Caco-2 (cell line): ENCODE measurements at regions not wholly inside any gene's neighbourhood (a gene's known extent, or its start where the extent isn't known, plus 50 kb on each side); places are given as distances from the start of the nearest gene placed in this dataset.

Experiments used
- BruUV-seq: library from RNA; stranded (reverse); fragments of 400-500 nt; replicated peaks from 2 replicates; lab custom pipeline; 2021; lab: Mats Ljungman, UMichigan
- CTCF ChIA-PET: fragments of 300-600 bp; sonication (Branson Sonifier 250); formaldehyde crosslinking; loops from one replicate; lab custom pipeline; 2022; ENCODE audit warnings: antibody characterized with exemption; lab: Charles Lee
- POLR2A ChIA-PET: fragments of 300-600 bp; sonication (Branson Sonifier 250); formaldehyde crosslinking; loops from one replicate; lab custom pipeline; 2022; ENCODE audit warnings: antibody characterized with exemption; lab: Charles Lee
- DNase-seq, 2 experiments: peaks; one replicate each; pipeline versions ENCODE4 v3.0.0 to v3.0.0-alpha.2; 2020 to 2022
- H3K27me3 ChIP-seq: replicated peaks from 2 replicates; pipeline ENCODE4 v1.6.0; 2011; ENCODE audit warnings: low read length; ENCODE audit not compliant: control insufficient read depth, insufficient read depth
- H3K36me3 ChIP-seq: 2 replicates; pipeline ENCODE4 v1.5.1; 2011; ENCODE audit warnings: low read length; ENCODE audit not compliant: control insufficient read depth, insufficient read depth
- H3K4me1 ChIP-seq: fragments of 250-450 bp; sonication (Bioruptor Pico); 2 replicates; pipeline ENCODE4 v1.5.1; 2020; ENCODE audit warnings: mild to moderate bottlenecking
- H3K4me3 ChIP-seq: 2 replicates; pipeline ENCODE4 v1.5.1; 2011; ENCODE audit warnings: low read depth, mild to moderate bottlenecking, control low read depth, low read length
- H3K9me3 ChIP-seq: fragments of 250-450 bp; sonication (Bioruptor Pico); 2 replicates; pipeline ENCODE4 v1.5.1; 2020; ENCODE audit warnings: mild to moderate bottlenecking, moderate library complexity
- H3K27ac Mint-ChIP-seq: one replicate; pipeline ENCODE4 v1.8.0; 2022; ENCODE audit warnings: mixed read lengths; ENCODE audit not compliant: unreplicated experiment
- H3K27me3 Mint-ChIP-seq: one replicate; pipeline ENCODE4 v1.8.0; 2022; ENCODE audit warnings: mixed read lengths; ENCODE audit not compliant: insufficient read depth, unreplicated experiment
- H3K36me3 Mint-ChIP-seq: one replicate; pipeline ENCODE4 v1.8.0; 2022; ENCODE audit warnings: mild to moderate bottlenecking, mixed read lengths; ENCODE audit not compliant: insufficient read depth, unreplicated experiment
- H3K4me1 Mint-ChIP-seq: one replicate; pipeline ENCODE4 v1.8.0; 2022; ENCODE audit warnings: low read depth, mixed read lengths; ENCODE audit not compliant: unreplicated experiment
- H3K4me3 Mint-ChIP-seq: one replicate; pipeline ENCODE4 v1.8.0; 2022; ENCODE audit warnings: mild to moderate bottlenecking, moderate library complexity, mixed read lengths; ENCODE audit not compliant: unreplicated experiment
- H3K9me3 Mint-ChIP-seq: one replicate; pipeline ENCODE4 v1.8.0; 2022; ENCODE audit warnings: mixed read lengths; ENCODE audit not compliant: unreplicated experiment
- intact Hi-C: fragments of 100-400 bp; cut with micrococcal nuclease; formaldehyde crosslinking; loops from one replicate; pipeline ENCODE4 v1.10.0; 2022; ENCODE audit not compliant: unreplicated experiment
- TF ChIP-seq, protein P1 (sequence below), 2 experiments: fragments of 200-600 bp in 1 of 2; IDR thresholded peaks; 1 replicate in 1 of 2; 2 replicates in 1 of 2; pipeline versions ENCODE4 v1.5.1 to v1.8.0; 2011 to 2022; ENCODE audit warnings: antibody characterized with exemption in 1 of 2, control low read depth in 1 of 2, inconsistent platforms in 1 of 2, low read depth in 1 of 2, low read length in 1 of 2, mild to moderate bottlenecking in 1 of 2, moderate library complexity in 1 of 2; ENCODE audit not compliant: insufficient read depth in 1 of 2, severe bottlenecking in 1 of 2, unreplicated experiment in 1 of 2

DNA sequence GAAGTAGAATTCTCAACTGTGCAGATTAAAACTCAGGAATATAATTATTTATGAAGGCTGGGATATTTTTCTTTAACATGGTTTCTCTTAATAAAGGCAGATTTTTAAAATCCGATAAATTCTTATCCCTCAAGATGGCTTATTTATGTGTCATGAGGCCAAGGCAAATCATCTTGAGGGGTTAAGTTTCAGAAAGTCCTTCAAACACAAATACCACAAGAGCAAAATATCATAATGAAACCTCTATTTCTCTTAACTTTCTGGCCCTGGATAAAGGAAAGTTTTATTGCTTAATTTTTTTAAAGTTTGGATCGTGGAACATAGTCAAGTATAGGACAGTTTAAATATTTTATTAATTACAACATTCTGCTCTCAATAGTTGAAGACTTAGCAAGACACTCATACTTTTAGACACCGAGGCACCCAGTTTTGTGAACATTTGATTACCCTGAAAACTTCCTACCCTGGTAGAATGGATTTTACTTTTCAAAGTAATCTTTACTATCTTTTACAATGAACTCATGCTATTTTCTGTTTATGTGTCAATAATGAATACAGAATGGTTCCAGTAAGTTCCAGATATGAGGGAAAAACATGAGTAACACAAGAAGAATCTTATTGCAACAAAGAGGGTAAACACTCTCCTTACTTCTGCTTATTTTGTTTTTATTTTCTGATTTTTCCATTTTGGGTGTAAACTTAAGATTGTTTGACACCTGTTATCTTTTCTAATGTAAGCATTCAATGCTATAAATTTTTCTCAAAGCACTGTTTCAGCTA is 200.7 kb upstream of the IL15 start:
- Histone ChIP-seq H3K27me3 (no peaks in the 10 kb centered on the region), H3K4me1 (no peaks in the 10 kb centered on the region), H3K9me3 (no peaks in the 10 kb centered on the region), H3K4me3 (no peak overlapping the region), H3K36me3 (no peaks in the 10 kb centered on the region)
- POLR2A ChIA-PET: no interaction called here
- TF ChIP-seq, protein P1, sequence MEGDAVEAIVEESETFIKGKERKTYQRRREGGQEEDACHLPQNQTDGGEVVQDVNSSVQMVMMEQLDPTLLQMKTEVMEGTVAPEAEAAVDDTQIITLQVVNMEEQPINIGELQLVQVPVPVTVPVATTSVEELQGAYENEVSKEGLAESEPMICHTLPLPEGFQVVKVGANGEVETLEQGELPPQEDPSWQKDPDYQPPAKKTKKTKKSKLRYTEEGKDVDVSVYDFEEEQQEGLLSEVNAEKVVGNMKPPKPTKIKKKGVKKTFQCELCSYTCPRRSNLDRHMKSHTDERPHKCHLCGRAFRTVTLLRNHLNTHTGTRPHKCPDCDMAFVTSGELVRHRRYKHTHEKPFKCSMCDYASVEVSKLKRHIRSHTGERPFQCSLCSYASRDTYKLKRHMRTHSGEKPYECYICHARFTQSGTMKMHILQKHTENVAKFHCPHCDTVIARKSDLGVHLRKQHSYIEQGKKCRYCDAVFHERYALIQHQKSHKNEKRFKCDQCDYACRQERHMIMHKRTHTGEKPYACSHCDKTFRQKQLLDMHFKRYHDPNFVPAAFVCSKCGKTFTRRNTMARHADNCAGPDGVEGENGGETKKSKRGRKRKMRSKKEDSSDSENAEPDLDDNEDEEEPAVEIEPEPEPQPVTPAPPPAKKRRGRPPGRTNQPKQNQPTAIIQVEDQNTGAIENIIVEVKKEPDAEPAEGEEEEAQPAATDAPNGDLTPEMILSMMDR (IDR thresholded peaks at IDR 0.05; ENCODE audit: insufficient read depth in 1 of 2, low read depth in 1 of 2, low read length in 1 of 2, severe bottlenecking in 1 of 2, unreplicated experiment in 1 of 2): no peak
- Mint-ChIP-seq H3K9me3 (no peaks in the 10 kb centered on the region), H3K4me1 (no peaks in the 10 kb centered on the region), H3K4me3 (no peak overlapping the region), H3K36me3 (no peaks in the 10 kb centered on the region), H3K27ac (no peak overlapping the region), H3K27me3 (peaks cover 6% of the 10 kb centered on the region)
- DNase-seq: no peak
- intact Hi-C loops: no loop called here
- CTCF ChIA-PET: no interaction called here
- no TSS peak for BruUV-seq

DNA sequence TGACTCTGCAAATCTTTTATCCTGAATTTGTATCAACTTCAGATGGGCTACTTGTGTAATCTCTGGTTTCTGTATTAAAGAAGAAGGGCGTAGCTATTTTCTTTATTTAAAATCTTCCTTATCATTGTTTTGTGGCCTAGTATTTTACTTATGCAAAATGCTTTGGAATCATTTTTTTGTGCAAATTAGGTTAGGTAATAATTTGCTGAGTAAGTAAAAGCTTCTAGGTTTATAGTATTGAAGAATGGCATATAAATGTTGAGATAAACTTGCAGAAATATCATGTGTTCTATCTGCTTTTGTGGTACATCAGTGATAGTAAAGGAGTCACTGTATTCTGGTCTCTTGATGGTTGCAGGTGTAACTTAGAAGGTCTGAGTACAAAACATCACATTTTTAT is 197.2 kb upstream of the IL15 start:
- CTCF ChIA-PET: no interaction called here
- Histone ChIP-seq H3K4me1 (no peaks in the 10 kb centered on the region), H3K4me3 (no peak overlapping the region), H3K9me3 (no peaks in the 10 kb centered on the region), H3K36me3 (no peaks in the 10 kb centered on the region), H3K27me3 (no peaks in the 10 kb centered on the region)
- H3K27me3 Mint-ChIP-seq: peaks cover 5% of the 10 kb centered on the region
- H3K4me1 Mint-ChIP-seq: no peaks in the 10 kb centered on the region
- H3K4me3 Mint-ChIP-seq: no peak overlapping the region
- H3K27ac Mint-ChIP-seq: no peak overlapping the region
- POLR2A ChIA-PET: no interaction called here
- H3K36me3 Mint-ChIP-seq: no peaks in the 10 kb centered on the region
- TF ChIP-seq, protein P1 (IDR thresholded peaks at IDR 0.05; ENCODE audit: insufficient read depth in 1 of 2, low read depth in 1 of 2, low read length in 1 of 2, severe bottlenecking in 1 of 2, unreplicated experiment in 1 of 2): no peak
- no peaks in the 10 kb centered on the region for H3K9me3 Mint-ChIP-seq
- no TSS peak for BruUV-seq
- no peak for DNase-seq
- intact Hi-C loops: no loop called here

DNA sequence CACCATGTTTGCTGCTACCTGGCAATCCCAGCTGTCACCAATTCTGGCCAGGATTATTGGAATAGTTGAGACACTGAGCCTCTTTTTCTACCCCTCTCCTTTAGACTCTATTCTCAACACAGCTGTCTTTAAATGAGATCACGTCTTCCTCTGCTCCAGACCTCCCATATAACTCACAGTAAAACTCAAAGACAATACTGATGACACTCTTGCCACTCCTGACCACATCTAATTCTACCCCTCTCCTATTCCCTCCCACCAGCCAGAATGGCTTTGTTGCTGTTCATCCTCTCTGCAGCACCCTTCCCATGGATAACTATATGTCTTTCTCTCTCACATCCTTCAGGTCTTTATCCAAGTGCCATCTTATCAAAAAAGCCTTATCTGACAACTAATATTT is 188.6 kb upstream of the IL15 start:
- CTCF ChIA-PET: no interaction called here
- BruUV-seq: no TSS peak
- DNase-seq: no peak
- Histone ChIP-seq H3K4me1 (no peaks in the 10 kb centered on the region), H3K9me3 (no peaks in the 10 kb centered on the region), H3K4me3 (no peak overlapping the region), H3K36me3 (no peaks in the 10 kb centered on the region), H3K27me3 (no peaks in the 10 kb centered on the region)
- Mint-ChIP-seq H3K9me3 (no peaks in the 10 kb centered on the region), H3K36me3 (no peaks in the 10 kb centered on the region), H3K4me1 (no peaks in the 10 kb centered on the region), H3K27ac (no peak overlapping the region), H3K27me3 (peaks cover 6% of the 10 kb centered on the region), H3K4me3 (no peak overlapping the region)
- TF ChIP-seq, protein P1 (IDR thresholded peaks at IDR 0.05; ENCODE audit: insufficient read depth in 1 of 2, low read depth in 1 of 2, low read length in 1 of 2, severe bottlenecking in 1 of 2, unreplicated experiment in 1 of 2): no peak
- intact Hi-C loops: no loop called here
- POLR2A ChIA-PET: no interaction called here
